HCT116 (cell line): ENCODE measurements at regions not wholly inside any gene's neighbourhood (a gene's known extent, or its start where the extent isn't known, plus 50 kb on each side); places are given as distances from the start of the nearest gene placed in this dataset.

ENCODE experiments used
- ATAC-seq: fragments of 200-7000 bp; cut with Tn5 transposase; 2 replicates; pipeline ENCODE4 v1.9.1; 2020; ENCODE audit warnings: mild to moderate bottlenecking, moderate library complexity
- BruUV-seq: library from RNA; stranded (reverse); fragments of 400-500 nt; replicated peaks from 2 replicates; lab custom pipeline; 2021; lab: Mats Ljungman, UMichigan
- CTCF ChIA-PET: fragments of 300-600 bp; sonication (Branson Sonifier 250); formaldehyde crosslinking; loops from one replicate; lab custom pipeline; 2021; ENCODE audit warnings: antibody characterized with exemption; lab: Charles Lee
- POLR2A ChIA-PET: fragments of 300-600, 350-600 bp; sonication (Branson Sonifier 250); formaldehyde crosslinking; loops from one replicate; lab custom pipeline; 2021; ENCODE audit warnings: antibody characterized with exemption; lab: Charles Lee
- RAD21 ChIA-PET, 2 experiments: fragments of 300-600 bp; sonication (Branson Sonifier 250); formaldehyde crosslinking; loops; one replicate each; lab custom pipeline; 2023; ENCODE audit warnings: low total read pairs in 2 of 2; ENCODE audit not compliant: uncharacterized antibody in 2 of 2, unreplicated experiment in 2 of 2, low non-redundant PET in 1 of 2; lab: Charles Lee
- DNase-seq: peaks from one replicate; pipeline ENCODE4 v3.0.0-alpha.2; 2010; ENCODE audit warnings: low read depth, low spot score
- H2AFZ ChIP-seq: fragments of 200-600 bp; shearing (Covaris generic), sonication (generic); 2 replicates; pipeline ENCODE4 v1.6.1; 2017; ENCODE audit warnings: low read depth, mixed run types, mixed read lengths, antibody characterized with exemption, low read length; ENCODE audit not compliant: poor library complexity, severe bottlenecking
- H3K27ac ChIP-seq: 2 replicates; pipeline ENCODE4 v1.5.1; 2012; ENCODE audit warnings: low read depth, low read length
- H3K27me3 ChIP-seq: fragments of 200-600 bp; sonication (generic); 2 replicates; pipeline ENCODE4 v1.6.1; 2016; ENCODE audit warnings: mixed run types, low read length, mixed read lengths; ENCODE audit not compliant: insufficient read depth
- H3K36me3 ChIP-seq, 2 experiments: fragments of 200-500 bp in 1 of 2; fragments of 200-600 bp in 1 of 2; sonication (Bioruptor generic) in 1 of 2; sonication (generic) in 1 of 2; 2 replicates each; pipeline versions ENCODE4 v1.5.1 to v1.6.1; 2014 to 2016; ENCODE audit warnings: low read length in 2 of 2, inconsistent platforms in 1 of 2, mixed read lengths in 1 of 2, mixed run types in 1 of 2; ENCODE audit not compliant: insufficient read depth in 2 of 2, control insufficient read depth in 1 of 2
- H3K4me1 ChIP-seq, 2 experiments: fragments of 200-600 bp in 1 of 2; sonication (generic) in 1 of 2; 2 replicates each; pipeline versions ENCODE4 v1.5.1 to v1.6.1; 2012 to 2017; ENCODE audit warnings: low read length in 2 of 2, inconsistent platforms in 1 of 2, mild to moderate bottlenecking in 1 of 2, mixed read lengths in 1 of 2, mixed run types in 1 of 2, moderate library complexity in 1 of 2; ENCODE audit not compliant: insufficient read depth in 2 of 2, control insufficient read depth in 1 of 2
- H3K4me2 ChIP-seq: fragments of 200-600 bp; sonication (generic); 2 replicates; pipeline ENCODE4 v1.6.1; 2017; ENCODE audit warnings: mixed run types, low read length, mixed read lengths
- H3K4me3 ChIP-seq, 2 experiments: fragments of 200-600 bp in 1 of 2; sonication (generic) in 1 of 2; replicated peaks in 1 of 2; 2 replicates each; pipeline ENCODE4 v1.5.1; 2011 to 2016; ENCODE audit warnings: low read length in 2 of 2, control low read depth in 1 of 2, low read depth in 1 of 2, mild to moderate bottlenecking in 1 of 2, mixed read lengths in 1 of 2, mixed run types in 1 of 2
- H3K79me2 ChIP-seq: fragments of 200-600 bp; sonication (generic); 2 replicates; pipeline ENCODE4 v1.6.1; 2017; ENCODE audit warnings: mild to moderate bottlenecking, mixed run types, low read length, moderate library complexity, mixed read lengths; ENCODE audit not compliant: insufficient read depth
- H3K9ac ChIP-seq: fragments of 200-600 bp; sonication (generic); 2 replicates; pipeline ENCODE4 v1.6.1; 2016; ENCODE audit warnings: low read length, mixed read lengths
- H3K9me2 ChIP-seq: fragments of 200-600 bp; sonication (generic), shearing (Covaris generic); 2 replicates; pipeline ENCODE4 v1.6.1; 2017; ENCODE audit warnings: mixed run types, mild to moderate bottlenecking, moderate library complexity; ENCODE audit not compliant: insufficient read depth
- H3K9me3 ChIP-seq, 2 experiments: fragments of 200-500 bp in 1 of 2; fragments of 200-600 bp in 1 of 2; sonication (Bioruptor generic) in 1 of 2; sonication (generic) in 1 of 2; 2 replicates each; pipeline ENCODE4 v1.6.1; 2014 to 2017; ENCODE audit warnings: low read length in 2 of 2, mixed read lengths in 2 of 2, inconsistent platforms in 1 of 2, low read depth in 1 of 2, mild to moderate bottlenecking in 1 of 2, mixed run types in 1 of 2, moderate library complexity in 1 of 2; ENCODE audit not compliant: control insufficient read depth in 1 of 2, insufficient read depth in 1 of 2
- H4K20me1 ChIP-seq: fragments of 200-600 bp; sonication (generic), shearing (Covaris generic); 2 replicates; pipeline ENCODE4 v1.6.1; 2017; ENCODE audit warnings: mixed run types, mild to moderate bottlenecking, moderate library complexity; ENCODE audit not compliant: insufficient read depth
- ATF3 ChIP-seq: IDR thresholded peaks from 2 replicates; pipeline ENCODE4 v1.6.1; 2012
- CTCF ChIP-seq, 3 experiments: fragments of 200-600 bp in 1 of 3; sonication (generic) in 1 of 3; IDR thresholded peaks in 2 of 3; conservative IDR thresholded peaks in 1 of 3; 2 replicates each; pipeline ENCODE4 v1.5.1; 2012 to 2017; ENCODE audit warnings: low read depth in 2 of 3, low read length in 2 of 3, antibody characterized with exemption in 1 of 3, borderline replicate concordance in 1 of 3, control low read depth in 1 of 3, mild to moderate bottlenecking in 1 of 3, mixed read lengths in 1 of 3, mixed run types in 1 of 3, moderate library complexity in 1 of 3; ENCODE audit not compliant: insufficient read depth in 1 of 3
- EZH2 ChIP-seq: fragments of 200-600 bp; sonication (generic); IDR thresholded peaks from 2 replicates; pipeline ENCODE4 v1.6.1; 2017; ENCODE audit warnings: antibody characterized with exemption, mixed run types
- EZH2phosphoT487 ChIP-seq: fragments of 200-600 bp; IDR thresholded peaks from 2 replicates; pipeline ENCODE4 v1.6.1; 2018; ENCODE audit warnings: antibody characterized with exemption, borderline replicate concordance
- FOSL1 ChIP-seq: IDR thresholded peaks from 2 replicates; pipeline ENCODE4 v1.6.1; 2012; ENCODE audit warnings: low read depth
- POLR2AphosphoS5 ChIP-seq: IDR thresholded peaks from 2 replicates; pipeline ENCODE4 v1.6.1; 2011; ENCODE audit warnings: mild to moderate bottlenecking, low read depth, low read length, moderate library complexity
- YY1 ChIP-seq: IDR thresholded peaks from 2 replicates; pipeline ENCODE4 v1.6.1; 2011; ENCODE audit warnings: low read length, low read depth, moderate library complexity, mild to moderate bottlenecking; ENCODE audit not compliant: insufficient replicate concordance; ENCODE audit errors: extremely low read depth
- ZBTB33 ChIP-seq: IDR thresholded peaks from 2 replicates; pipeline ENCODE4 v1.6.1; 2011; ENCODE audit warnings: mild to moderate bottlenecking, low read length, moderate library complexity; ENCODE audit not compliant: insufficient replicate concordance; ENCODE audit errors: extremely low read depth
- ZFX ChIP-seq: fragments of 450-650 bp; IDR thresholded peaks from 2 replicates; pipeline ENCODE4 v1.6.1; 2017
- intact Hi-C: fragments of 100-400 bp; cut with micrococcal nuclease; formaldehyde crosslinking; loops from 2 replicates; pipeline ENCODE4 v1.10.0; 2022
- TF ChIP-seq, protein P1 (sequence below): IDR thresholded peaks from 2 replicates; pipeline ENCODE4 v1.6.1; 2012
- TF ChIP-seq, protein P2 (sequence below): IDR thresholded peaks from 2 replicates; pipeline ENCODE4 v1.6.1; 2012; ENCODE audit warnings: low read depth

- H3K4me2 ChIP-seq, result no peak overlapping the region
- no peaks in the 10 kb centered on the region for H3K27me3 ChIP-seq
- RAD21 ChIA-PET, result no interaction called here
- TF ChIP-seq, protein P1, sequence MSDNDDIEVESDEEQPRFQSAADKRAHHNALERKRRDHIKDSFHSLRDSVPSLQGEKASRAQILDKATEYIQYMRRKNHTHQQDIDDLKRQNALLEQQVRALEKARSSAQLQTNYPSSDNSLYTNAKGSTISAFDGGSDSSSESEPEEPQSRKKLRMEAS, result no peak
- TF ChIP-seq ZFX (no peak), ZBTB33 (no peak), CTCF (IDR thresholded peaks at IDR 0.05 in 2 of 3, conservative IDR thresholded peaks at IDR 0.05 in 1 of 3; ENCODE audit: borderline replicate concordance in 1 of 3, insufficient read depth in 1 of 3, low read depth in 2 of 3, low read length in 2 of 3) (no peak), EZH2 (no peak), ATF3 (no peak), POLR2AphosphoS5 (no peak), YY1 (no peak), FOSL1 (no peak), EZH2phosphoT487 (no peak)
- TF ChIP-seq, protein P2, sequence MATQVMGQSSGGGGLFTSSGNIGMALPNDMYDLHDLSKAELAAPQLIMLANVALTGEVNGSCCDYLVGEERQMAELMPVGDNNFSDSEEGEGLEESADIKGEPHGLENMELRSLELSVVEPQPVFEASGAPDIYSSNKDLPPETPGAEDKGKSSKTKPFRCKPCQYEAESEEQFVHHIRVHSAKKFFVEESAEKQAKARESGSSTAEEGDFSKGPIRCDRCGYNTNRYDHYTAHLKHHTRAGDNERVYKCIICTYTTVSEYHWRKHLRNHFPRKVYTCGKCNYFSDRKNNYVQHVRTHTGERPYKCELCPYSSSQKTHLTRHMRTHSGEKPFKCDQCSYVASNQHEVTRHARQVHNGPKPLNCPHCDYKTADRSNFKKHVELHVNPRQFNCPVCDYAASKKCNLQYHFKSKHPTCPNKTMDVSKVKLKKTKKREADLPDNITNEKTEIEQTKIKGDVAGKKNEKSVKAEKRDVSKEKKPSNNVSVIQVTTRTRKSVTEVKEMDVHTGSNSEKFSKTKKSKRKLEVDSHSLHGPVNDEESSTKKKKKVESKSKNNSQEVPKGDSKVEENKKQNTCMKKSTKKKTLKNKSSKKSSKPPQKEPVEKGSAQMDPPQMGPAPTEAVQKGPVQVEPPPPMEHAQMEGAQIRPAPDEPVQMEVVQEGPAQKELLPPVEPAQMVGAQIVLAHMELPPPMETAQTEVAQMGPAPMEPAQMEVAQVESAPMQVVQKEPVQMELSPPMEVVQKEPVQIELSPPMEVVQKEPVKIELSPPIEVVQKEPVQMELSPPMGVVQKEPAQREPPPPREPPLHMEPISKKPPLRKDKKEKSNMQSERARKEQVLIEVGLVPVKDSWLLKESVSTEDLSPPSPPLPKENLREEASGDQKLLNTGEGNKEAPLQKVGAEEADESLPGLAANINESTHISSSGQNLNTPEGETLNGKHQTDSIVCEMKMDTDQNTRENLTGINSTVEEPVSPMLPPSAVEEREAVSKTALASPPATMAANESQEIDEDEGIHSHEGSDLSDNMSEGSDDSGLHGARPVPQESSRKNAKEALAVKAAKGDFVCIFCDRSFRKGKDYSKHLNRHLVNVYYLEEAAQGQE, result no peak
- H3K27ac ChIP-seq, result no peak overlapping the region
- H3K4me1 ChIP-seq, result no peaks in the 10 kb centered on the region
- no peak overlapping the region for H3K9ac ChIP-seq
- H3K79me2 ChIP-seq, result no peaks in the 10 kb centered on the region
- no peaks in the 10 kb centered on the region for H3K36me3 ChIP-seq
- no peaks in the 10 kb centered on the region for H4K20me1 ChIP-seq
- no peaks in the 10 kb centered on the region for H3K9me2 ChIP-seq
- no peak overlapping the region for H2AFZ ChIP-seq
- ATAC-seq (no peak), DNase-seq (no peak)
- peaks cover 9 to 18% of the 10 kb centered on the region in 2 experiments; a peak in 2 of 4 replicates for H3K9me3 ChIP-seq
- H3K4me3 ChIP-seq, result no peak overlapping the region
- CTCF ChIA-PET, result no interaction called here
- POLR2A ChIA-PET, result no interaction called here
- no TSS peak for BruUV-seq
- intact Hi-C loops, result no loop called here
These were observed 551.2 kb upstream of the TUSC1 start for GRCh38 chr9:26229324-26230054.
